Esophagus mucosa (tissue), 1 donor: ENCODE measurements at regions not wholly inside any gene's neighbourhood (a gene's known extent, or its start where the extent isn't known, plus 50 kb on each side); places are given as distances from the start of the nearest gene placed in this dataset.
"Not testable (repeated sequence)": the region's sequence is repeated elsewhere in the genome, so short reads cannot be mapped to it uniquely, and the experiment has no call there.

Experiments used
- ATAC-seq: fragments of 200-7000 bp; cut with Tn5 transposase; one replicate; pipeline ENCODE4 v1.9.1; 2020
- donor health status: DM: yes; HTN: yes; CAD: no.

GRCh38 chr3:34013818-34014570 is 215.6 kb downstream of the PDCD6IP start:
- ATAC-seq, result no peak

- ATAC-seq, result no peak
Observed at GRCh38 chr3:34015204-34016142, 217.0 kb downstream of the PDCD6IP start.

- ATAC-seq, result no peak
Observed at GRCh38 chr3:34016925-34017587, 218.6 kb downstream of the PDCD6IP start.

GRCh38 chr3:34017757-34018156 is 219.3 kb downstream of the PDCD6IP start:
- no peak for ATAC-seq

- ATAC-seq, result no peak
Observed at GRCh38 chr3:34019158-34019557, 220.7 kb downstream of the PDCD6IP start.

GRCh38 chr3:34020170-34020569 is 221.7 kb downstream of the PDCD6IP start:
- ATAC-seq, result no peak

GRCh38 chr3:34020726-34021680 is 222.6 kb downstream of the PDCD6IP start:
- ATAC-seq, result no peak

- no peak for ATAC-seq
Observed at GRCh38 chr3:34022147-34022546, 223.7 kb downstream of the PDCD6IP start.

- no peak for ATAC-seq
Observed at GRCh38 chr3:34024447-34025240, 226.2 kb downstream of the PDCD6IP start.

- ATAC-seq, result no peak
Observed at GRCh38 chr3:34033839-34034238, 235.4 kb downstream of the PDCD6IP start.

GRCh38 chr3:34034840-34035239 is 236.4 kb downstream of the PDCD6IP start:
- ATAC-seq, result no peak

GRCh38 chr3:34035775-34036174 is 237.3 kb downstream of the PDCD6IP start:
- no peak for ATAC-seq

GRCh38 chr3:34037260-34037659 is 238.8 kb downstream of the PDCD6IP start:
- ATAC-seq, result no peak

GRCh38 chr3:34038131-34038530 is 239.7 kb downstream of the PDCD6IP start:
- no peak for ATAC-seq

GRCh38 chr3:34046154-34046553 is 247.7 kb downstream of the PDCD6IP start:
- no peak for ATAC-seq

GRCh38 chr3:34053626-34054025 is 255.2 kb downstream of the PDCD6IP start:
- ATAC-seq, result no peak

- no peak for ATAC-seq
Observed at GRCh38 chr3:34056181-34056910, 257.9 kb downstream of the PDCD6IP start.

GRCh38 chr3:34056951-34057390 is 258.5 kb downstream of the PDCD6IP start:
- no peak for ATAC-seq

GRCh38 chr3:34060995-34061394 is 262.6 kb downstream of the PDCD6IP start:
- ATAC-seq, result not testable (repeated sequence)

GRCh38 chr3:34065901-34066300 is 267.5 kb downstream of the PDCD6IP start:
- ATAC-seq, result no peak
